ENCODE measurements at regions not wholly inside any gene's neighbourhood (a gene's known extent, or its start where the extent isn't known, plus 50 kb on each side); places are given as distances from the start of the nearest gene placed in this dataset.

DNA sequence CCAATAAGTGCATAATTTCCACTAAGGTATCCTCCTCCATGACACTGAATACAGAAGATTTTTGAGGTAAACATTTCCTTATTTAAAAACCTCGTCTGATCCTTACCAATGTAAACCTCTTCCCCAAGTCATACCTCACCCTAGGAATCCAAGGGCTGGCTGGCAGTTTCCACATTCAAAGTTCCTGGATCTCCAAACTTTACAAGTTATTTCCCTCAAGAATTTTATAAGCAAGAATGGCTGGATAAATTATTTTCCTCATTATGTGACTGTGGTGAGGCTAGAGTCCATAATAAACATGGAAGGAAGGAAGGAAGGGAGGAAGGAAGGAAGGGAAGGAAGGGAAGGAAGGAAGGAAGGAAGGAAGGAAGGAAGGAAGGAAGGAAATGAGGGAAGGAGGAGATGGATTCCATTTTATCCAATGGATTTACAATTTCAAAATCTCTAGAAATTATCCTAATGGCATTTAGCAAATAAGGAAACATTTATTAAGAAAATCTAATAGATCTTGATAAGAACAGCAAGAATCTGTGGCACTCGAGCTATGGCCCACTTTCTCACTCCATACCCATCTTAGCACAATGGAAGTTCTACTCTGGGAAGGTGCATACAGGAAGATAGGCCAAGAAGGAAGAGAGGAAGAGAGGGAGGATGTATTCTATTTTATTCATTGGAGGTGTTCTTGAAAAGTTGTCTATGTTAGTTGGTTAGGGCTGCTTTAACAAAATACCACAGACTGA is 477.8 kb upstream of the TMPO start:
- TF ChIP-seq, protein P1, sequence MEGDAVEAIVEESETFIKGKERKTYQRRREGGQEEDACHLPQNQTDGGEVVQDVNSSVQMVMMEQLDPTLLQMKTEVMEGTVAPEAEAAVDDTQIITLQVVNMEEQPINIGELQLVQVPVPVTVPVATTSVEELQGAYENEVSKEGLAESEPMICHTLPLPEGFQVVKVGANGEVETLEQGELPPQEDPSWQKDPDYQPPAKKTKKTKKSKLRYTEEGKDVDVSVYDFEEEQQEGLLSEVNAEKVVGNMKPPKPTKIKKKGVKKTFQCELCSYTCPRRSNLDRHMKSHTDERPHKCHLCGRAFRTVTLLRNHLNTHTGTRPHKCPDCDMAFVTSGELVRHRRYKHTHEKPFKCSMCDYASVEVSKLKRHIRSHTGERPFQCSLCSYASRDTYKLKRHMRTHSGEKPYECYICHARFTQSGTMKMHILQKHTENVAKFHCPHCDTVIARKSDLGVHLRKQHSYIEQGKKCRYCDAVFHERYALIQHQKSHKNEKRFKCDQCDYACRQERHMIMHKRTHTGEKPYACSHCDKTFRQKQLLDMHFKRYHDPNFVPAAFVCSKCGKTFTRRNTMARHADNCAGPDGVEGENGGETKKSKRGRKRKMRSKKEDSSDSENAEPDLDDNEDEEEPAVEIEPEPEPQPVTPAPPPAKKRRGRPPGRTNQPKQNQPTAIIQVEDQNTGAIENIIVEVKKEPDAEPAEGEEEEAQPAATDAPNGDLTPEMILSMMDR (IDR thresholded peaks at IDR 0.05; ENCODE audit: poor library complexity, severe bottlenecking): no peak
- TF ChIP-seq EZH2 (IDR thresholded peaks at IDR 0.05; ENCODE audit: borderline replicate concordance, insufficient read depth, low read length, poor library complexity, severe bottlenecking) (no peak), EP300 (conservative IDR thresholded peaks at IDR 0.05; ENCODE audit: poor library complexity, severe bottlenecking) (no peak), POLR2AphosphoS5 (IDR thresholded peaks at IDR 0.05) (no peak), TAF1 (IDR thresholded peaks at IDR 0.05; ENCODE audit: low read depth) (no peak), SMC3 (conservative IDR thresholded peaks at IDR 0.05; ENCODE audit: poor library complexity) (no peak), MXI1 (conservative IDR thresholded peaks at IDR 0.05; ENCODE audit: poor library complexity, severe bottlenecking) (no peak)
- TF ChIP-seq, protein P2, sequence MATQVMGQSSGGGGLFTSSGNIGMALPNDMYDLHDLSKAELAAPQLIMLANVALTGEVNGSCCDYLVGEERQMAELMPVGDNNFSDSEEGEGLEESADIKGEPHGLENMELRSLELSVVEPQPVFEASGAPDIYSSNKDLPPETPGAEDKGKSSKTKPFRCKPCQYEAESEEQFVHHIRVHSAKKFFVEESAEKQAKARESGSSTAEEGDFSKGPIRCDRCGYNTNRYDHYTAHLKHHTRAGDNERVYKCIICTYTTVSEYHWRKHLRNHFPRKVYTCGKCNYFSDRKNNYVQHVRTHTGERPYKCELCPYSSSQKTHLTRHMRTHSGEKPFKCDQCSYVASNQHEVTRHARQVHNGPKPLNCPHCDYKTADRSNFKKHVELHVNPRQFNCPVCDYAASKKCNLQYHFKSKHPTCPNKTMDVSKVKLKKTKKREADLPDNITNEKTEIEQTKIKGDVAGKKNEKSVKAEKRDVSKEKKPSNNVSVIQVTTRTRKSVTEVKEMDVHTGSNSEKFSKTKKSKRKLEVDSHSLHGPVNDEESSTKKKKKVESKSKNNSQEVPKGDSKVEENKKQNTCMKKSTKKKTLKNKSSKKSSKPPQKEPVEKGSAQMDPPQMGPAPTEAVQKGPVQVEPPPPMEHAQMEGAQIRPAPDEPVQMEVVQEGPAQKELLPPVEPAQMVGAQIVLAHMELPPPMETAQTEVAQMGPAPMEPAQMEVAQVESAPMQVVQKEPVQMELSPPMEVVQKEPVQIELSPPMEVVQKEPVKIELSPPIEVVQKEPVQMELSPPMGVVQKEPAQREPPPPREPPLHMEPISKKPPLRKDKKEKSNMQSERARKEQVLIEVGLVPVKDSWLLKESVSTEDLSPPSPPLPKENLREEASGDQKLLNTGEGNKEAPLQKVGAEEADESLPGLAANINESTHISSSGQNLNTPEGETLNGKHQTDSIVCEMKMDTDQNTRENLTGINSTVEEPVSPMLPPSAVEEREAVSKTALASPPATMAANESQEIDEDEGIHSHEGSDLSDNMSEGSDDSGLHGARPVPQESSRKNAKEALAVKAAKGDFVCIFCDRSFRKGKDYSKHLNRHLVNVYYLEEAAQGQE (IDR thresholded peaks at IDR 0.05; ENCODE audit: borderline replicate concordance): no peak

All from neural cell (in vitro differentiated cells).